SK-N-SH (cell line): ENCODE measurements at regions not wholly inside any gene's neighbourhood (a gene's known extent, or its start where the extent isn't known, plus 50 kb on each side); places are given as distances from the start of the nearest gene placed in this dataset.

Experiments used
- CTCF ChIA-PET: fragments of 300-600, 350-600 bp; formaldehyde crosslinking; extraction: SDS; loops from one replicate; lab custom pipeline; 2021; lab: Yijun Ruan, JAX
- POLR2A ChIA-PET: fragments of 350-600 bp; sonication (Branson Sonifier 250); formaldehyde crosslinking; extraction: SDS; loops from one replicate; lab custom pipeline; 2020; ENCODE audit warnings: antibody characterized with exemption, inconsistent platforms; lab: Yijun Ruan, JAX
- DNase-seq: peaks from one replicate; pipeline ENCODE4 v3.0.0; 2012
- H2AFZ ChIP-seq: fragments of 200-600 bp; sonication (generic); 2 replicates; pipeline ENCODE4 v1.8.1; 2016; ENCODE audit warnings: antibody characterized with exemption, mild to moderate bottlenecking, low read depth
- H3F3A ChIP-seq: fragments of 200-600 bp; sonication (generic); replicated peaks from 2 replicates; pipeline ENCODE3; 2016; ENCODE audit warnings: antibody characterized with exemption, mild to moderate bottlenecking; ENCODE audit not compliant: insufficient read depth
- H3K27ac ChIP-seq, 2 experiments: fragments of 200-500 bp in 1 of 2; fragments of 200-600 bp in 1 of 2; sonication (Bioruptor generic) in 1 of 2; sonication (generic), shearing (Covaris generic) in 1 of 2; 2 replicates each; pipeline versions ENCODE4 v1.5.1 to v1.6.1; 2014 to 2016; ENCODE audit warnings: low read depth in 2 of 2, inconsistent platforms in 1 of 2, low read length in 1 of 2, mild to moderate bottlenecking in 1 of 2, mixed read lengths in 1 of 2
- H3K27me3 ChIP-seq: fragments of 200-600 bp; sonication (generic), shearing (Covaris generic); 2 replicates; pipeline ENCODE4 v1.6.1; 2016; ENCODE audit warnings: mixed run types; ENCODE audit not compliant: insufficient read depth
- H3K36me3 ChIP-seq, 2 experiments: fragments of 200-500 bp in 1 of 2; fragments of 200-600 bp in 1 of 2; sonication (Bioruptor generic) in 1 of 2; sonication (generic) in 1 of 2; replicated peaks in 1 of 2; 2 replicates each; pipeline versions ENCODE3 to v1.5.1; 2014 to 2016; ENCODE audit warnings: low read length in 1 of 2, mild to moderate bottlenecking in 1 of 2; ENCODE audit not compliant: insufficient read depth in 2 of 2, control insufficient read depth in 1 of 2
- H3K4me1 ChIP-seq, 2 experiments: fragments of 200-500 bp in 1 of 2; fragments of 200-600 bp in 1 of 2; sonication (Bioruptor generic) in 1 of 2; sonication (generic), shearing (Covaris generic) in 1 of 2; 2 replicates each; pipeline versions ENCODE4 v1.5.1 to v1.6.1; 2014 to 2016; ENCODE audit warnings: low read depth in 1 of 2, low read length in 1 of 2, mixed run types in 1 of 2; ENCODE audit not compliant: insufficient read depth in 2 of 2, control insufficient read depth in 1 of 2
- H3K4me2 ChIP-seq: fragments of 200-600 bp; sonication (generic), shearing (Covaris generic); 2 replicates; pipeline ENCODE4 v1.6.1; 2017; ENCODE audit warnings: mixed run types
- H3K4me3 ChIP-seq, 2 experiments: fragments of 200-500 bp in 1 of 2; fragments of 200-600 bp in 1 of 2; sonication (Bioruptor generic) in 1 of 2; sonication (generic), shearing (Covaris generic) in 1 of 2; 2 replicates each; pipeline versions ENCODE4 v1.5.1 to v1.8.1; 2014 to 2016; ENCODE audit warnings: low read depth in 2 of 2, inconsistent platforms in 1 of 2, low read length in 1 of 2, mild to moderate bottlenecking in 1 of 2, mixed read lengths in 1 of 2, moderate library complexity in 1 of 2
- H3K79me2 ChIP-seq: fragments of 200-600 bp; sonication (generic); 2 replicates; pipeline ENCODE4 v1.8.1; 2017; ENCODE audit warnings: mild to moderate bottlenecking; ENCODE audit not compliant: insufficient read depth
- H3K9ac ChIP-seq: fragments of 200-600 bp; sonication (generic); 2 replicates; pipeline ENCODE4 v1.6.1; 2017; ENCODE audit warnings: mixed run types
- H3K9me2 ChIP-seq: fragments of 200-600 bp; sonication (generic); 2 replicates; pipeline ENCODE4 v1.6.1; 2017; ENCODE audit warnings: mixed run types
- H3K9me3 ChIP-seq: fragments of 200-600 bp; sonication (generic); 2 replicates; pipeline ENCODE4 v1.6.1; 2017; ENCODE audit warnings: mixed run types, mild to moderate bottlenecking, moderate library complexity
- H4K20me1 ChIP-seq: fragments of 200-600 bp; sonication (generic); 2 replicates; pipeline ENCODE4 v1.6.1; 2017; ENCODE audit warnings: mild to moderate bottlenecking, mixed run types; ENCODE audit not compliant: insufficient read depth
- CTCF ChIP-seq: fragments of 200-600 bp; sonication (generic); IDR thresholded peaks from 2 replicates; pipeline ENCODE4 v1.6.1; 2017; ENCODE audit warnings: antibody characterized with exemption, mild to moderate bottlenecking, moderate library complexity
- ELF1 ChIP-seq: IDR thresholded peaks from 2 replicates; pipeline ENCODE4 v1.4.0; 2012
- EP300 ChIP-seq, 2 experiments: IDR thresholded peaks; 2 replicates each; pipeline versions ENCODE4 v1.4.0 to v1.6.1; 2012; ENCODE audit warnings: borderline replicate concordance in 1 of 2, low read depth in 1 of 2, low read length in 1 of 2
- EZH2phosphoT487 ChIP-seq: fragments of 200-600 bp; sonication (generic); IDR thresholded peaks from 2 replicates; pipeline ENCODE4 v1.6.1; 2017; ENCODE audit warnings: low read depth, mixed run types, mild to moderate bottlenecking, antibody characterized with exemption, moderate library complexity, borderline replicate concordance
- FOXM1 ChIP-seq: IDR thresholded peaks from 2 replicates; pipeline ENCODE4 v1.4.0; 2012; ENCODE audit warnings: low read depth, mild to moderate bottlenecking
- GABPA ChIP-seq: IDR thresholded peaks from 2 replicates; pipeline ENCODE4 v1.4.0; 2012; ENCODE audit warnings: low read depth, mild to moderate bottlenecking
- GATA2 ChIP-seq: sonication (generic); formaldehyde crosslinking; IDR thresholded peaks from 2 replicates; pipeline ENCODE4 v1.5.0; 2020; ENCODE audit warnings: mild to moderate bottlenecking, missing genetic modification reagents
- MAX ChIP-seq: IDR thresholded peaks from 2 replicates; pipeline ENCODE4 v1.4.0; 2012; ENCODE audit warnings: low read depth
- NRF1 ChIP-seq: IDR thresholded peaks from 2 replicates; pipeline ENCODE4 v1.6.1; 2012; ENCODE audit warnings: low read depth, mild to moderate bottlenecking, low read length
- POLR2AphosphoS5 ChIP-seq: IDR thresholded peaks from 2 replicates; pipeline ENCODE4 v1.6.1; 2012; ENCODE audit warnings: low read depth, low read length
- RAD21 ChIP-seq: IDR thresholded peaks from 2 replicates; pipeline ENCODE4 v1.6.1; 2012; ENCODE audit warnings: mild to moderate bottlenecking, low read length
- RCOR1 ChIP-seq: fragments of 150-350 bp; IDR thresholded peaks from 2 replicates; pipeline ENCODE4 v1.6.1; 2017; ENCODE audit warnings: antibody characterized with exemption, low read length
- REST ChIP-seq: IDR thresholded peaks from 2 replicates; pipeline ENCODE4 v1.6.1; 2012; ENCODE audit warnings: mild to moderate bottlenecking, low read depth, low read length, moderate library complexity
- RFX5 ChIP-seq: IDR thresholded peaks from 2 replicates; pipeline ENCODE4 v1.6.1; 2012; ENCODE audit warnings: mild to moderate bottlenecking, improper control_type of control experiment, low read length
- SMC3 ChIP-seq: IDR thresholded peaks from 2 replicates; pipeline ENCODE4 v1.6.1; 2012; ENCODE audit warnings: low read depth, low read length, improper control_type of control experiment
- TCF12 ChIP-seq: IDR thresholded peaks from 2 replicates; pipeline ENCODE4 v1.4.0; 2012
- USF1 ChIP-seq: IDR thresholded peaks from 2 replicates; pipeline ENCODE4 v1.4.0; 2012; ENCODE audit warnings: low read depth, borderline replicate concordance
- USF2 ChIP-seq: fragments of 150-350 bp; IDR thresholded peaks from 2 replicates; pipeline ENCODE4 v1.6.1; 2017; ENCODE audit warnings: antibody characterized with exemption, low read length, low read depth, borderline replicate concordance
- YY1 ChIP-seq: IDR thresholded peaks from 2 replicates; pipeline ENCODE4 v1.4.0; 2012; ENCODE audit warnings: low read depth, mild to moderate bottlenecking
- ZBTB33 ChIP-seq: IDR thresholded peaks from 2 replicates; pipeline ENCODE4 v1.4.0; 2012; ENCODE audit warnings: low read depth, borderline replicate concordance
- WGBS: methylation state at CpG from one replicate; pipeline ENCODE4 v1.1.6; 2017; ENCODE audit warnings: low lambda C conversion rate; 5-methylcytosine and 5-hydroxymethylcytosine counted together

GRCh38 chr13:33471204-33471603 is 185.6 kb upstream of the STARD13 start (continued):
- TF ChIP-seq REST (no peak), USF2 (no peak), EP300 (IDR thresholded peaks at IDR 0.05; ENCODE audit: borderline replicate concordance in 1 of 2, low read depth in 1 of 2, low read length in 1 of 2) (no peak), TCF12 (no peak), FOXM1 (no peak), ZBTB33 (no peak), MAX (no peak), GATA2 (no peak)

GRCh38 chr13:33472446-33472845 is 186.9 kb upstream of the STARD13 start:
- Histone ChIP-seq H3K4me1 (no peaks in the 10 kb centered on the region), H3K27ac (no peak overlapping the region), H3K4me2 (no peak overlapping the region), H3K9me2 (0 out of 2 replicates have a peak, but pooled peaks cover 3% of the 10 kb centered on the region), H3K4me3 (no peak overlapping the region), H3K27me3 (no peaks in the 10 kb centered on the region), H3K9ac (no peak overlapping the region), H3K9me3 (0 out of 2 replicates have a peak, but pooled peaks cover under 1% of the 10 kb centered on the region), H3K36me3 (no peaks in the 10 kb centered on the region), H2AFZ (no peak overlapping the region), H3K79me2 (no peaks in the 10 kb centered on the region), H4K20me1 (no peaks in the 10 kb centered on the region), H3F3A (no peaks in the 10 kb centered on the region)
- WGBS = 54% methylated on average over 3 of the region's 3 CpGs
- ChIA-PET POLR2A (no interaction called here), CTCF (interaction anchor here (0.5 kb wide), 1 partner anchor 48 kb away, joined by 3 read pairs; no protein-coding TSS in a partner anchor)
- no peak for DNase-seq
- TF ChIP-seq RCOR1 = no peak
- TF ChIP-seq ELF1 = no peak
- no peak for TF ChIP-seq CTCF
- no peak for TF ChIP-seq SMC3
- TF ChIP-seq YY1 = no peak
- TF ChIP-seq MAX = no peak
- TF ChIP-seq POLR2AphosphoS5 = no peak
- TF ChIP-seq RAD21 = no peak
- TF ChIP-seq ZBTB33 = no peak
- TF ChIP-seq GABPA = no peak
- TF ChIP-seq RFX5 = no peak
- no peak for TF ChIP-seq NRF1
- no peak for TF ChIP-seq USF1
- TF ChIP-seq EZH2phosphoT487 = no peak
- no peak for TF ChIP-seq EP300 (IDR thresholded peaks at IDR 0.05; ENCODE audit: borderline replicate concordance in 1 of 2, low read depth in 1 of 2, low read length in 1 of 2)
- TF ChIP-seq FOXM1 = no peak
